Ascending aorta (tissue), 2 donors: ENCODE measurements at regions not wholly inside any gene's neighbourhood (a gene's known extent, or its start where the extent isn't known, plus 50 kb on each side); places are given as distances from the start of the nearest gene placed in this dataset.
"Not testable (repeated sequence)": the region's sequence is repeated elsewhere in the genome, so short reads cannot be mapped to it uniquely, and the experiment has no call there.

ENCODE experiments used
- DNase-seq, 2 donors: peaks; one replicate each; pipeline ENCODE4 v3.0.0-alpha.2; 2019; ENCODE audit warnings: low spot score in 2 of 2
- H3K27ac ChIP-seq, 2 donors: fragments of 200-600 bp; sonication (generic); one replicate each; pipeline ENCODE4 v1.5.1; 2016 to 2017; ENCODE audit warnings: mild to moderate bottlenecking in 1 of 2
- H3K27me3 ChIP-seq: fragments of 200-600 bp; sonication (generic); one replicate; pipeline ENCODE4 v1.5.1; 2017
- H3K36me3 ChIP-seq, 2 donors: fragments of 200-600 bp; sonication (generic); one replicate each; pipeline ENCODE4 v1.5.1; 2016
- H3K4me1 ChIP-seq, 2 donors: fragments of 200-600 bp; sonication (generic); one replicate each; pipeline ENCODE4 v1.5.1; 2016 to 2017; ENCODE audit warnings: mild to moderate bottlenecking in 1 of 2
- H3K4me3 ChIP-seq, 2 donors: fragments of 200-600 bp; sonication (generic); one replicate each; pipeline ENCODE4 v1.5.1; 2016 to 2017; ENCODE audit warnings: mild to moderate bottlenecking in 1 of 2
- H3K9me3 ChIP-seq, 2 donors: fragments of 200-600 bp; sonication (generic); one replicate each; pipeline ENCODE4 v1.5.1; 2016
- intact Hi-C: fragments of 100-400 bp; cut with DNase I; formaldehyde crosslinking; loops from one replicate; pipeline ENCODE4 v1.15.1; 2023
- TF ChIP-seq, protein P1 (sequence below), 3 experiments: fragments of 200-600 bp in 2 of 3; fragments of 450-650 bp in 1 of 3; sonication (generic) in 2 of 3; IDR thresholded peaks; one replicate each; pipeline ENCODE4 v1.5.1; 2016 to 2019; ENCODE audit warnings: antibody characterized with exemption in 3 of 3, mild to moderate bottlenecking in 1 of 3, moderate library complexity in 1 of 3

GRCh38 chrX:853304-853703 is 222.7 kb downstream of the SHOX start:
- no peaks in the 10 kb centered on the region for H3K4me1 ChIP-seq
- no peaks in the 10 kb centered on the region for H3K9me3 ChIP-seq
- H3K36me3 ChIP-seq = no peaks in the 10 kb centered on the region
- DNase-seq = no peak
- intact Hi-C loops = no loop called here
- no peaks in the 10 kb centered on the region for H3K27me3 ChIP-seq
- no peak overlapping the region for H3K4me3 ChIP-seq
- TF ChIP-seq, protein P1, sequence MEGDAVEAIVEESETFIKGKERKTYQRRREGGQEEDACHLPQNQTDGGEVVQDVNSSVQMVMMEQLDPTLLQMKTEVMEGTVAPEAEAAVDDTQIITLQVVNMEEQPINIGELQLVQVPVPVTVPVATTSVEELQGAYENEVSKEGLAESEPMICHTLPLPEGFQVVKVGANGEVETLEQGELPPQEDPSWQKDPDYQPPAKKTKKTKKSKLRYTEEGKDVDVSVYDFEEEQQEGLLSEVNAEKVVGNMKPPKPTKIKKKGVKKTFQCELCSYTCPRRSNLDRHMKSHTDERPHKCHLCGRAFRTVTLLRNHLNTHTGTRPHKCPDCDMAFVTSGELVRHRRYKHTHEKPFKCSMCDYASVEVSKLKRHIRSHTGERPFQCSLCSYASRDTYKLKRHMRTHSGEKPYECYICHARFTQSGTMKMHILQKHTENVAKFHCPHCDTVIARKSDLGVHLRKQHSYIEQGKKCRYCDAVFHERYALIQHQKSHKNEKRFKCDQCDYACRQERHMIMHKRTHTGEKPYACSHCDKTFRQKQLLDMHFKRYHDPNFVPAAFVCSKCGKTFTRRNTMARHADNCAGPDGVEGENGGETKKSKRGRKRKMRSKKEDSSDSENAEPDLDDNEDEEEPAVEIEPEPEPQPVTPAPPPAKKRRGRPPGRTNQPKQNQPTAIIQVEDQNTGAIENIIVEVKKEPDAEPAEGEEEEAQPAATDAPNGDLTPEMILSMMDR (IDR thresholded peaks at IDR 0.05) = no peak
- no peak overlapping the region for H3K27ac ChIP-seq

- Histone ChIP-seq H3K4me1 (no peaks in the 10 kb centered on the region), H3K27ac (no peak overlapping the region), H3K27me3 (no peaks in the 10 kb centered on the region), H3K36me3 (no peaks in the 10 kb centered on the region), H3K4me3 (no peak overlapping the region), H3K9me3 (no peaks in the 10 kb centered on the region)
- DNase-seq = no peak
- intact Hi-C loops = no loop called here
- TF ChIP-seq, protein P1 (IDR thresholded peaks at IDR 0.05) = no peak
Observed at GRCh38 chrX:850471-850916, 219.9 kb downstream of the SHOX start.

GRCh38 chrX:848386-848785 is 217.8 kb downstream of the SHOX start:
- H3K4me3 ChIP-seq = no peak overlapping the region
- TF ChIP-seq, protein P1 (IDR thresholded peaks at IDR 0.05) = no peak

DNA sequence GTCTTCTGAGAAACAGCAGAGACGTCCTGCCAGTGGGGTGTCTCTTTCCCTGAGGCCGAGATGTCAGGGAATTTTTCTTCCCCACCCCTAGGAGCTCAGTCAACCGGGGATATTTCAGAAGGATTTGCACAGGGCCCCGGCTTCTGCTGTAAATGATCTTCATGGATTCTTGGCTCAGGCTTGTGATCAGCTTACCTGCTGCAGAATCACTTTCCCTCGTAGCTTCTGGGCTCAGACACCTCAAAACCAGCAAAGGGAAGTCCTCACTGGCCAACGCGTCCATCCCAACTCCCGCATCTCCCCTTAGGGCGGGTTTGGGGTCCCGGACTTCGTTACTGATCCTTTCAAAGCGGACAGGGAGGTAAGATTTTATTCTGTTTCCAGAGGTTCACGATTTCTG is 212.7 kb downstream of the SHOX start:
- intact Hi-C loops = no loop called here
- H3K36me3 ChIP-seq = no peaks in the 10 kb centered on the region

More at GRCh38 chrX:848386-848785, 217.8 kb downstream of the SHOX start:
- Histone ChIP-seq H3K27me3 (no peaks in the 10 kb centered on the region), H3K36me3 (no peaks in the 10 kb centered on the region), H3K9me3 (no peaks in the 10 kb centered on the region), H3K4me1 (no peaks in the 10 kb centered on the region), H3K27ac (no peak overlapping the region)
- intact Hi-C loops = no loop called here
- no peak for DNase-seq

GRCh38 chrX:840556-840955 is 210.0 kb downstream of the SHOX start:
- no peak for DNase-seq
- TF ChIP-seq, protein P1 (IDR thresholded peaks at IDR 0.05) = no peak
- Histone ChIP-seq H3K9me3 (peaks cover 6 to 14% of the 10 kb centered on the region in 2 donors), H3K27me3 (no peaks in the 10 kb centered on the region), H3K4me3 (no peak overlapping the region), H3K4me1 (no peaks in the 10 kb centered on the region), H3K36me3 (no peaks in the 10 kb centered on the region), H3K27ac (no peak overlapping the region)
- intact Hi-C loops = no loop called here

More for the DNA sequence above, 212.7 kb downstream of the SHOX start:
- Histone ChIP-seq H3K4me3 (no peak overlapping the region), H3K27me3 (no peaks in the 10 kb centered on the region), H3K4me1 (no peaks in the 10 kb centered on the region), H3K27ac (no peak overlapping the region), H3K9me3 (no peaks in the 10 kb centered on the region)
- no peak for DNase-seq
- TF ChIP-seq, protein P1 (IDR thresholded peaks at IDR 0.05) = no peak

DNA sequence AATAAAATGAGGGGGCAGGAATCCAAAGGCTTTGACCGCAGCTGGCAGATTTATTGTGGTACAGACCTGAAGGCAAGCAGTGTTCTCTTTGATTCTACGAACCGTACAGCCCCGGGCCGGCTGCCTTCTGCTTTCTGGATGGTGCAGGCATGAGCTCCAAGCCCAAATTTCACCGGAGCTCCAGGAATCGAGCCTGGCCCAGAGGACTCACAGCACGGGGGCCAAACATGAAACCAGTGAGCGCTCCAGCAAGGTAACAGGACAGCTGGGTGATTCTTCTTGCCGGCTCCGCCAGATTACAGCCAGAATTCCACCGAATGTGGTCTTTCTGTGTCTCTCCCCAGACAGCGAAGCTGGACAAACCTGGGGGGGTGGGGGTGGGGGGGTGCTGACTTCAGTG is 208.1 kb downstream of the SHOX start:
- intact Hi-C loops, DNase-seq: not testable (repeated sequence)

DNA sequence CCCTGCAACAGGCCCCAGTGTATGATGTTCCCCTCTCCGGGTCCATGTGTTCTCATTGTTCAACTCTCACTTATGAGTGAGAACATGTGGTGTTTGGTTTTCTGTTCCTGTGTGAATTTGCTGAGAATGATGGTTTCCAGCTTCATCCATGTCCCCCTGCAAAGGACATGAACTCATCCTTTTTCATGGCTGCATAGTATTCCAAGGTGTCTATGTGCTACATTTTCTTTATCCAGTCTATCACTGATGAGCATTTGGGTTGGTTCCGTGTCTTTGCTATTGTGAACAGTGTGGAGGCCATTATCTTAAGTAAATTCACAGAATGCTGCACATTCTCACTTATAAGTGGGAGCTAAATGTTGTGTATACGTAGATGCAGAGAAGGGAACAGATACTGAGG is 205.3 kb downstream of the SHOX start:
- H3K9me3 ChIP-seq = peaks cover 6 to 14% of the 10 kb centered on the region in 2 donors
- H3K4me1 ChIP-seq, DNase-seq, H3K27me3 ChIP-seq, H3K36me3 ChIP-seq, H3K4me3 ChIP-seq, H3K27ac ChIP-seq, intact Hi-C loops: not testable (repeated sequence)

More for the DNA sequence above, 208.1 kb downstream of the SHOX start:
- not testable (repeated sequence) for H3K4me1 ChIP-seq, H3K36me3 ChIP-seq, H3K27me3 ChIP-seq, H3K4me3 ChIP-seq, H3K27ac ChIP-seq
- peaks cover 6 to 14% of the 10 kb centered on the region in 2 donors for H3K9me3 ChIP-seq
